GM19372 (cell line): ENCODE measurements at regions not wholly inside any gene's neighbourhood (a gene's known extent, or its start where the extent isn't known, plus 50 kb on each side); places are given as distances from the start of the nearest gene placed in this dataset.

Experiments used
- ATAC-seq: cut with Tn5 transposase; IDR thresholded peaks from one replicate; pipeline ENCODE4 v1.9.1; 2021; ENCODE audit warnings: mild to moderate bottlenecking, low read depth, moderate library complexity; ENCODE audit not compliant: unreplicated experiment

DNA sequence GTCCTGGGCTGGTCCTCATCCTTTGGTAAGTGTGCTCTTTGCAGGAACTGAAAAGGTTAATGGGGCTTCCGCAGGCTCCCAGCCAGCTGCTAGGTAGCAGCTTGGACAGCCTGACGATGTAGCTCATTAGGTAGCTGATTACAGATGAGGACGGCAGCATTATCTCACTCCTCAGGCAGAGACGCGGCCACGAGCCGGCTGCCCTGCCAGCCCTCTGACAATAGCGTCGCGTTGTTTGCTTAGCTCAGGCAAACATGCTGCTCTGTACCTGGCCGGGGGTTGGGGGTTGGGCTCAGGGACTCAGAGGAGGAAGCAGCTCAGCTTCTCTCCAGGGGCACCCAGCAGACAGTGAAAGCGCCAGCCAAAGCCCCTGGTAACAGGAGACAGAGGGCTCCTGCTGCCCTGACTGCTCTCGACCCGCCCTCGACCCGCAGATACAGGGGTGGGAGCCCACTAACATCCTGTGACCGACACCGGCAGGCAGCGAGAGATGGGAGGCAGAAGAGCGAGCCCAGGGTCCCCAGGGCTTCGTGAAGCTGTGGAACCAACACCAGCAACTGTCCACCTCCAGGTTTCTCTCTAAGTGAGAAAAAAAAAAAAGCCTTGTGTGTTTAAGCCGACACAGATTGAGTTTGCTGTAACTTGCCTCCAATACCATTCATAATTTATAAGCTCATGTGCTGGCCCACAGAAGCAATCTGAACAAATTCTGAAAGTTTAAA, 53.4 kb upstream of the DLK1 start:
- ATAC-seq: no peak

DNA sequence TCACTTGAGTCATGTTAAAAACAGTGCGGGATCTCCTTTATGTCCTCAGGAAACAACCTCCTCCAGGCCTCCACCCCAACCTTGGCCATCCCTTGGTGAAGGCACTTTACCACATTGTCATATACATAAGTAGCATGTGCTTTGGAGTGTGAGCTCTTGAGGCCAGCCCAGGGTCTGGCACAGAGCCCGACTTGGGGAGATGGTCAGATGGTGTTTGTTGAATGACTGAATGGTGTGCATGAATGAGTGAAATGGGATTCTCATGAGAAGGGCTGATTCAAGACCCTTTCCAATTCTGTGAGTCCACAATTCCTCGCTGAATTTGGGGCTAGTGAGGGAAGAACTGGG, 52.9 kb upstream of the DLK1 start:
- no peak for ATAC-seq

DNA sequence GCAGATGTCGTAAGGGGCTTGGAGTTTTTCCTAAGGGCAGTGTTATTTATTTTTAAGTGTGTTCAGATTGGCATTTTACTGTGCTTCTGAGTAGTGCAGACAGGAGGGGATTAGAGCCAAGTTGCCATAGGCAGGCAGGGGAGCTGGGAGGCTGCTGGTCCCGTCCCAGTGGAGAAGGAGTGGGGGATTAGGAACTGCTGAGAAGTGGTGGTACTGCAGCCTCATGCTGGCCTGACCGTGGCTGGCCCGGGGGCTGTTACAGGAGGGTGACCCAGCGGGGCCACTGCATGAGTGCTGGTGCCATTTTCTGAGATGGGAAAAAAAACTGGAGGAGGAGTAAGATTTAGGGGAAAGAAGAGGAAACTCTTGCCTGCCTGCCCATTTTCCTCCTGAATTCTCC, 52.3 kb upstream of the DLK1 start:
- no peak for ATAC-seq

DNA sequence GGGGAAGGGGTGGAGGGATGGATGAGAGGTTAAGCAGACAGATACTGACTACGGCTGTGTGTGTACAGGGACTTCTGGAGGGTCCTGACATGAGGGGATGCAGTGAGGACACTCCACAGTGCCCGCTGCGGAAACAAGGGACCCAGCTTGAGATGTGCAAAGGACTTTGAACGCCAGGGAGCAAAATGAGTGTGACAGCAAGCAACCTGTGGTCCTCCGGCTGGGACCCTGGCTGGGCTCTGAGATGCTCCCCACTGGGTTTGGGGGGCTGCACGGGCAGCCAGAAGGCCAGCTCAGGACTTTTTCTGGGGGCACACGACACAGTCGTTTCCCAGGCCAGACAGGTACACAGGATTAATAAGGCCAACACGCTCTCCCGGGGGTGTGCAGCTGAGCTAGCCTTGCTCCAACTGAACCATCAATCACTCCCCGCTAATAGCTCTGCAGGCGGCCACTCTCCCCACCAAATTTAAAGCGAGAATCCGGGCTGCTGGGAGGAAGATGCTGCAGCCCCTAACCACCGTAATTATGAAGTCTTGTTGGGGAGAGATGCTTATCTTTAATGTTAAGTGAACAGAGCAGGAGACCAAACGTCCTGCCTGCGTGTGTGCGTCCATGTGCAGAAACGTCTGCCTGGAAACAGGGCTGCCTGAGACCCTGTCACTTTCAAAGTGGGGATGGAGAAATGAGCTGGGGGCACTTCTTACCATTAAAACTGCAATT, 51.6 kb upstream of the DLK1 start:
- ATAC-seq: no peak

DNA sequence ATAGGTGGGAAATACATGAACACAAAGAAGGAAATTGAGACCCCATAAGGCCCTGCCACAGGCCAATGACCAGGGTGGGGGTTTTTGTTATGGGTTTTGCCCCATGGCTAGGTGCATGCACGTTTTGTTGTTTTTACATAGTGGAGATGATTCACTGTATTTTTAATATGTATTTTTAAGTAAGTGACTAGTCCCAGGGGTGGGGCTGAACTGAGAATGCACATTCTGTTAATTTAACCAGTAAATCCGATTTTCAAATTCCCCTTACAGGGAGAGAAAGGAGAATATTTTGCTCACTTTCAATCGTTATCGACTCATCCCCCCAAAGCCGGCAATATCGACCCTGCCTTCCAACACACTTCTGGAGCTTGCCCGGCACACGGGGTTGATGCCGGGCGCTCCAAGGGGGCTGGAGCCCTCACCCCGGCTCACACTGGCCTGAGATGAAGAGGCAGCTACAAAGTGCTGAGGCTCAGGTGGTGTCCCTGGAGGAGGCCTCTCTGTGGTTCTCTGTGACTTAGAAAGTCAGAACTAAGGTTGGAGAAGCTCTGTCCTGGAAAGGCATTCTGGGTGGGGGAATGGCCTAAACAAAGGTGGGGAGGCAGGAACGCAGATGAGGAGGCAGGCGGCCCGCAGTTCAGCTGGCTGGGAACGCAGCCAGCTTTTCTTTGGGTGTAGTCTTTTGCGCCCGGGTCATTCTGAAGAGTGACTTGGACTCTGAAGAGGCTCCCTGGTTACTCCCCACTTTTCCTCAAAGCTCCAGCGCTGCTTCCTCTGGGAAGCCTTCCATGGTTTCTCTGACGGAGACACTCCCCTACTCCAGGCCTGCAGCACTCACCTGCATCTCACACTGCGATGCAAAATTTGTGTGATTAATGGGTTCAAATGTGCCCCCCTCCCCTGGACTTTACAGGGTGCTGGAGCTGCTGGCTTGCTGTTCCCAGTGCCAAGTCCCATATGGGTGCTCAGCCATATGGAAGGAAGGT, 50.7 kb upstream of the DLK1 start:
- no peak for ATAC-seq
